Epidermal melanocyte (primary cell): ENCODE measurements at regions not wholly inside any gene's neighbourhood (a gene's known extent, or its start where the extent isn't known, plus 50 kb on each side); places are given as distances from the start of the nearest gene placed in this dataset.
"Not testable (repeated sequence)": the region's sequence is repeated elsewhere in the genome, so short reads cannot be mapped to it uniquely, and the experiment has no call there.

Experiments used
- DNase-seq: peaks from one replicate; pipeline ENCODE4 v3.0.0; 2011; ENCODE audit warnings: low spot score; ENCODE audit not compliant: insufficient read length

- DNase-seq = not testable (repeated sequence)
These were observed 64.5 kb upstream of the HTR1E start for GRCh38 chr6:86872810-86873209.

- DNase-seq = no peak
These were observed 65.6 kb upstream of the HTR1E start for GRCh38 chr6:86871681-86872080.

GRCh38 chr6:86869500-86869899 lies 67.8 kb upstream of the HTR1E start:
- DNase-seq = no peak

GRCh38 chr6:86859513-86859912 lies 77.8 kb upstream of the HTR1E start:
- no peak for DNase-seq

- no peak for DNase-seq
These were observed 78.4 kb upstream of the HTR1E start for GRCh38 chr6:86858970-86859369.

DNA sequence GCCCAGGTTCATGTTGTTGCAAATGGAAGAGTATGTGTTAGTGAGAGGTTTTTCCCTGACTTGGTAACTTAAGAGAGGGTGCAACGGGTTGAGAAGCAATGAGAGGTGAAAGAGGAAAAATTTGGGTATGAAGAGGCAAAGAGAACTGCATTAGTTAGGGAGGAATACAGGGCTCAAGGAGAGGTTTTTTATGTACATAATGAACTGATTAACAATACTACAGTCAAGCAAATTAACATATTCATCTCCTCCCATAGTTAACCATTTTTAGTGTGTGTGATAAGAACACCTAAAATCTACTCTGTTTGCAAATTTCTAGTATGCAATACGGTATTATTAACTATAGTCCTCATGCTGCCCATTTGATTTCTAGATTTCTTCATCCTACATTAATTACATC lies 79.5 kb upstream of the HTR1E start:
- DNase-seq = no peak

- DNase-seq = no peak
These were observed 80.3 kb upstream of the HTR1E start for GRCh38 chr6:86856937-86857563.

- no peak for DNase-seq
These were observed 80.9 kb upstream of the HTR1E start for GRCh38 chr6:86856379-86856778.

DNA sequence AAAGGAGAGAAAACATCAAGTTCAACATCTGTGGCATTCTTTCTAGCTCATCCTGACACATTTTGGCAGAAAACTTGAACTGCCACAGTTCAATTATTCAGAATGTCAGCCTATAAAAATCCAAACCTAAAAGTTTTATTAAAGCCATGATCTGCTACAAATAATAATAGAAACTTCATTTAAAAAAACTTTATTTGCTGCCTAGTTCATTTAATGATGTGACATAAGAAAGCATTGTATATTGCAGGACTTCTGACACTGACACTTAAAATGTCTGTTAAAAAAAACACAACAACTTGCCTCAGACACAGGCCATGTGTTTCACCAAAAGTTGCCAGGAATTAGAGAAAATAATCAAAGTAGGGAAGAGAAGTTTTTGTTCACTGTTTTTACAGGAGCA lies 88.3 kb upstream of the HTR1E start:
- no peak for DNase-seq

DNA sequence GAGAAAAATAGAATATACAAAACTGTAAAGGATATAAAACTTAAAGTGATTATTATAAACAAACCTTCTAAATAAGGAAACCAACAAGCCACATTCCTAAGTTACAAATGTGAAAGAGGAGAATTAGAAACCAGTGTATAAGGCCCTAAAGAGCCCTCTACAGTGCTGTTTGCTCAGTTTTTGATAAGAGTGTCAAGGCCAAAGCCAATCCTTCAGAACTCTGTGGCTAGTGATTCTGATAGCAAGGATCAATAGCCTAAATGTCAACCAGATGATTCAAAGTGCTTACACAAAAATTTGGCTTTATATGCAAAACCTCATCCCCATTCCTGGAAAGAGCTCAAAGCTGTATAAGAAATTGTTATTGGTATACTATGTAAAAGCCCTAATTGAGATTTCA lies 104.6 kb upstream of the HTR1E start:
- DNase-seq = no peak

GRCh38 chr6:86825436-86825835 lies 111.9 kb upstream of the HTR1E start:
- DNase-seq = no peak

DNA sequence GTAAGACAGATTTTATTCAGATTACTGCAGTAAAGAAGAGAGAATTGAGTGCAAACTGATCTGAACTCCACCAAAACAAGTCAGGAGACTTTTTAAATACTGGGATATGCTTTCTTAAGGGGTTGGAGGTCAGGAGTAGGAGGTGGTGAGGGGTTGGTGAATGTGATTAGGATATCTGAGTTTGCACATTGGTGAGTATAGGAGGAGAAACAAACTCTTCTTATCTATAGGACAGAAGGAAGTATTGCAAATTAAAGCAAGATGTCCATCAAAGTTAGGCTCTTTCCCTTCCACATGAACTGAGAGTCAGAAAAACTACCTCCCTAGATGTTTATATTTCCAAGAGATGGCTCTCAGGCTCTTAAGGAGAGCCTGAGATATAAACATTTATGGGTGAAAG lies 114.6 kb upstream of the HTR1E start:
- no peak for DNase-seq

- DNase-seq = no peak
These were observed 116.6 kb upstream of the HTR1E start for GRCh38 chr6:86820750-86821149.

DNA sequence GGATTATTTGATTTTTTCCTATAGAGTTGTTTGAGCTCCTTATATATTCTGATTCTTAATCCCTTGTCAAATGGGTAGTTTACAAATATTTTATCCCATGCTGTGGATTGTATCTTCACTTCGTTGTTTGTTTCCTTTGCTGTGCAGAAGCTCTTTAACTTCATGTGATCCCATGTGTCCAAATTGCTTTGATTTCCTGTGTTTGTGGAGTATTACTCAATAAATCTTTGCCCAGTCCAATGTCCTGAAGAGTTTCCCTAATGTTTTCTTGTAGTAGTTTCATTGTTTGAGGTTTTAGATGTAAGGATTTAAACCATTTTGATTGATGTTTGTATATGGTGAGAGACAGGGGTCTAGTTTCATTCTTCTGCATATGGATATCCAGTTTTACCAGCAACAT lies 143.7 kb upstream of the HTR1E start:
- DNase-seq = no peak

DNA sequence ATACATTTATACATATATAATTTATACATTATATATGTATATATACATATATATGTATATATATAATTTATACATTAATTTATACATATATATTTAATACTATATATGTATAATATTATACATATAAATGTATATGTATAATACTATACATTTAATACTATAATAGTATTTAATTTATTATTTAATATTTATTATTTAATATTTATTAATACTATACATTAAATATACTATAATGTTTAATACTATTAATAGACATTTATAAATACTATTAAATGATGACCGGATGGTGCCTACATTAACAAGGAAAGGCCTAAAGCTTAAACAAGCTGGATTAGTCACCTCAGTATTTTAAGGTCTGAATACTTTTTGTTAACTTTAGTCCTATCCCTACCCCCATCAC lies 145.9 kb upstream of the HTR1E start:
- no peak for DNase-seq

GRCh38 chr6:86789779-86790411 lies 147.4 kb upstream of the HTR1E start:
- DNase-seq = no peak

- DNase-seq = no peak
These were observed 155.0 kb upstream of the HTR1E start for GRCh38 chr6:86782328-86782727.

GRCh38 chr6:86780923-86781322 lies 156.4 kb upstream of the HTR1E start:
- no peak for DNase-seq

DNA sequence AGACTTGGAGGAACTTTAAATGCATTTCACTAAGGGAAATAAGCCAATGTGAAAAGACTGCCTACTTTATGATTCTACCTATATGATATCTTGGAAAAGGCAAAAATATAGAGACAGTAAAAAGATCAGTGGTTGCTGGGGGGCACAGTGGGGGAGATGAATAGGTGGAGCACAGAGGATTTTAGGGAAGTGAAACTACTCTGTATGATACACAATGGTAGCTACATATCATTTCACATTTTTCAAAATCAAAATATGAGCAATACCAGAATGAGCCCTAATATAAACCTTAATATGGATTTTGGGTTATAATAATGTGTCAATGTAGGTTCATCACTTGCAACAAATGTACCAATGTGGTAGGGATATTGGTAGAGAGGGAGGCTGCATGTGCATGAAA lies 161.4 kb upstream of the HTR1E start:
- DNase-seq = no peak

GRCh38 chr6:86765211-86765610 lies 172.1 kb upstream of the HTR1E start:
- DNase-seq = no peak

DNA sequence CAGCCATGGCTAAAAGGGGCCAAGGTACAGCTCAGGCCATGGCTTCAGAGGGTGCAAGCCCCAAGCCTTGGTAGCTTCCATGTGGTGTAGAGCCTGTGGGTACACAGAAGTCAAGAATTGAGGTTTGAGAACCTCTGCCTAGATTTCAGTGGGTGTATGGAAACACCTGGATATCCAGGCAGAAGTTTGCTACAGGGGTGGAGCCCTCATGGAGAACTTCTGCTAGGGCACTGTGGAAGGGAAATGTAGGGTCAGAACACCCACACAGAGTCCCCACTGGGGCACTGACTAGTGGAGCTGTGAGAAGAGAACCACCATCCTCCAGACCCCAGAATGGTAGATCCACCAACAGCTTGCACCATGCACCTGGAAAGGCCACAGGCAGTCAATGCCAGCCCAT lies 177.4 kb upstream of the HTR1E start:
- not testable (repeated sequence) for DNase-seq

- no peak for DNase-seq
These were observed 180.6 kb upstream of the HTR1E start for GRCh38 chr6:86756640-86757229.

GRCh38 chr6:86744048-86744447 lies 193.3 kb upstream of the HTR1E start:
- no peak for DNase-seq
